ENCODE measurements at regions not wholly inside any gene's neighbourhood (a gene's known extent, or its start where the extent isn't known, plus 50 kb on each side); places are given as distances from the start of the nearest gene placed in this dataset.

DNA sequence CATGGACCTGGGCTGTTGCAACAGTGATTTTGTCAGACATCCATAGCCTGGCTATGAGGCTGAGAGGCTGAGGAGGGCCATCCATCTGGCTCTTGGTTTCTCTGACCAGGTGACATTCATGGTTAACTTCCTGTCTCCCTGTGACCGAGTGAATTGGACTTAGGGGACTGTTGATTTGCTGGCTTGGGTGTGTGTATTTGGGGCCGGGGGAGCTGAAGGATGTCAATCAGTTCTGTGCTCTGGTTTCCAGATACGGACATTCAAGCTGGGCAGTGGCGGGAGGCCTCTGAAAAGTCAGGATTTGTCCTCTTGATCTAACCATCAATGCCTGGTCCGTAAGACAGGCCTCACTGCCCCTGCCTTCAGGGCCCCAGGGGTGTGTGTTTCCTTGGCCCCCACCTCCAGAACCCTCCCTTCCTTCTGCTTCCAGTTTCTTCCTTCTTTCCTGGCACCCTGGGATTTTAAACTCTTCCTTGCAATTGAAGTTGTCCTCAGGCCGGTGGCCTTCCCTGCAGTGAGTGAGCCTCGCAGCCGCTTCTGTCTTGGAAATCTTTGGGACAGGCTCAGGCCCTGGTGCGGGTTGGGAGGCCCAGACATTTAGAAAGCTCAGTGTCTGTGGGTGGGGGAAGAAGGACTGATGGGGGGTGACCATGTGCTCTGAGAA, 54.7 kb upstream of the HAAO start:
- TF ChIP-seq, protein P1, sequence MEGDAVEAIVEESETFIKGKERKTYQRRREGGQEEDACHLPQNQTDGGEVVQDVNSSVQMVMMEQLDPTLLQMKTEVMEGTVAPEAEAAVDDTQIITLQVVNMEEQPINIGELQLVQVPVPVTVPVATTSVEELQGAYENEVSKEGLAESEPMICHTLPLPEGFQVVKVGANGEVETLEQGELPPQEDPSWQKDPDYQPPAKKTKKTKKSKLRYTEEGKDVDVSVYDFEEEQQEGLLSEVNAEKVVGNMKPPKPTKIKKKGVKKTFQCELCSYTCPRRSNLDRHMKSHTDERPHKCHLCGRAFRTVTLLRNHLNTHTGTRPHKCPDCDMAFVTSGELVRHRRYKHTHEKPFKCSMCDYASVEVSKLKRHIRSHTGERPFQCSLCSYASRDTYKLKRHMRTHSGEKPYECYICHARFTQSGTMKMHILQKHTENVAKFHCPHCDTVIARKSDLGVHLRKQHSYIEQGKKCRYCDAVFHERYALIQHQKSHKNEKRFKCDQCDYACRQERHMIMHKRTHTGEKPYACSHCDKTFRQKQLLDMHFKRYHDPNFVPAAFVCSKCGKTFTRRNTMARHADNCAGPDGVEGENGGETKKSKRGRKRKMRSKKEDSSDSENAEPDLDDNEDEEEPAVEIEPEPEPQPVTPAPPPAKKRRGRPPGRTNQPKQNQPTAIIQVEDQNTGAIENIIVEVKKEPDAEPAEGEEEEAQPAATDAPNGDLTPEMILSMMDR (IDR thresholded peaks at IDR 0.05): no peak
- TF ChIP-seq POLR2A (IDR thresholded peaks at IDR 0.05): no peak
